OCI-LY7 (cell line): ENCODE measurements at regions not wholly inside any gene's neighbourhood (a gene's known extent, or its start where the extent isn't known, plus 50 kb on each side); places are given as distances from the start of the nearest gene placed in this dataset. TPM values are rescaled to one million over a fixed set of nuclear protein-coding genes. Genes with fewer than 3 reads are reported as not detected.

ENCODE experiments used
- small RNA-seq: library from RNA; depleted of rRNA; stranded (forward); fragments of <200 nt; gene quantifications from one replicate; pipeline ENCODE3, GENCODE V24; 2014

Small RNAs in the stretch of these regions (small RNA-seq; reads per million reads assigned to genes)
- not detected for gene AL953862.1
